H7 (cell line): ENCODE measurements at regions not wholly inside any gene's neighbourhood (a gene's known extent, or its start where the extent isn't known, plus 50 kb on each side); places are given as distances from the start of the nearest gene placed in this dataset.

Experiments used
- DNase-seq: peaks from one replicate; pipeline ENCODE4 v3.0.0; 2012
- H3K27me3 ChIP-seq: 2 replicates; pipeline ENCODE4 v1.6.0; 2011; ENCODE audit warnings: mild to moderate bottlenecking, low read length; ENCODE audit not compliant: control insufficient read depth, insufficient read depth
- H3K36me3 ChIP-seq: replicated peaks from 2 replicates; pipeline ENCODE4 v1.5.1; 2011; ENCODE audit warnings: low read length; ENCODE audit not compliant: control insufficient read depth, insufficient read depth
- H3K4me3 ChIP-seq: 2 replicates; pipeline ENCODE4 v1.5.1; 2011; ENCODE audit warnings: low read depth, mild to moderate bottlenecking, control low read depth, low read length, moderate library complexity; ENCODE audit not compliant: insufficient read depth

GRCh38 chr13:53788286-53788685 lies 759.7 kb downstream of the OLFM4 start:
- H3K36me3 ChIP-seq: no peaks in the 10 kb centered on the region
- DNase-seq: no peak

GRCh38 chr13:53800011-53800410 lies 771.4 kb downstream of the OLFM4 start:
- Histone ChIP-seq H3K36me3 (no peaks in the 10 kb centered on the region), H3K27me3 (no peaks in the 10 kb centered on the region), H3K4me3 (no peak overlapping the region)
- no peak for DNase-seq

More at GRCh38 chr13:53788286-53788685, 759.7 kb downstream of the OLFM4 start:
- no peak overlapping the region for H3K4me3 ChIP-seq
- no peaks in the 10 kb centered on the region; the same call in 1 of the 2 replicates for H3K27me3 ChIP-seq

- Histone ChIP-seq H3K27me3 (no peaks in the 10 kb centered on the region), H3K4me3 (no peak overlapping the region), H3K36me3 (no peaks in the 10 kb centered on the region)
- DNase-seq: no peak
Observed at GRCh38 chr13:53807251-53807834, 778.7 kb downstream of the OLFM4 start.

- DNase-seq: no peak
- H3K4me3 ChIP-seq: no peak overlapping the region
- no peaks in the 10 kb centered on the region for H3K27me3 ChIP-seq
- H3K36me3 ChIP-seq: no peaks in the 10 kb centered on the region
Observed at GRCh38 chr13:53821632-53822031, 793.0 kb downstream of the OLFM4 start.

GRCh38 chr13:53822136-53822535 lies 793.5 kb downstream of the OLFM4 start:
- no peak for DNase-seq
- no peak overlapping the region for H3K4me3 ChIP-seq
- no peaks in the 10 kb centered on the region for H3K27me3 ChIP-seq
- H3K36me3 ChIP-seq: no peaks in the 10 kb centered on the region

- Histone ChIP-seq H3K36me3 (no peaks in the 10 kb centered on the region), H3K27me3 (no peaks in the 10 kb centered on the region), H3K4me3 (no peak overlapping the region)
- no peak for DNase-seq
Observed at GRCh38 chr13:53839461-53839860, 810.8 kb downstream of the OLFM4 start.

GRCh38 chr13:53844473-53845146 lies 816.0 kb downstream of the OLFM4 start:
- no peaks in the 10 kb centered on the region for H3K36me3 ChIP-seq
- no peak for DNase-seq

GRCh38 chr13:53847502-53847901 lies 818.9 kb downstream of the OLFM4 start:
- Histone ChIP-seq H3K27me3 (no peaks in the 10 kb centered on the region), H3K36me3 (no peaks in the 10 kb centered on the region), H3K4me3 (no peak overlapping the region)
- no peak for DNase-seq

More at GRCh38 chr13:53844473-53845146, 816.0 kb downstream of the OLFM4 start:
- Histone ChIP-seq H3K4me3 (no peak overlapping the region), H3K27me3 (no peaks in the 10 kb centered on the region)

- DNase-seq: no peak
Observed at GRCh38 chr13:53848366-53848961, 819.9 kb downstream of the OLFM4 start.

GRCh38 chr13:53854321-53854720 lies 825.7 kb downstream of the OLFM4 start:
- H3K36me3 ChIP-seq: no peaks in the 10 kb centered on the region
- no peak overlapping the region for H3K4me3 ChIP-seq
- DNase-seq: no peak
- H3K27me3 ChIP-seq: no peaks in the 10 kb centered on the region

More at GRCh38 chr13:53848366-53848961, 819.9 kb downstream of the OLFM4 start:
- Histone ChIP-seq H3K27me3 (no peaks in the 10 kb centered on the region), H3K4me3 (no peak overlapping the region), H3K36me3 (no peaks in the 10 kb centered on the region)

- no peaks in the 10 kb centered on the region for H3K27me3 ChIP-seq
- no peak overlapping the region for H3K4me3 ChIP-seq
- DNase-seq: no peak
- no peaks in the 10 kb centered on the region for H3K36me3 ChIP-seq
Observed at GRCh38 chr13:53856573-53857195, 828.1 kb downstream of the OLFM4 start.

GRCh38 chr13:53863520-53863919 lies 834.9 kb downstream of the OLFM4 start:
- no peak overlapping the region for H3K4me3 ChIP-seq
- no peak for DNase-seq
- H3K36me3 ChIP-seq: no peaks in the 10 kb centered on the region
- H3K27me3 ChIP-seq: no peaks in the 10 kb centered on the region

GRCh38 chr13:53873558-53873957 lies 844.9 kb downstream of the OLFM4 start:
- Histone ChIP-seq H3K27me3 (no peaks in the 10 kb centered on the region), H3K36me3 (no peaks in the 10 kb centered on the region), H3K4me3 (no peak overlapping the region)
- DNase-seq: peak; percentile 52

- Histone ChIP-seq H3K4me3 (no peak overlapping the region), H3K27me3 (no peaks in the 10 kb centered on the region), H3K36me3 (no peaks in the 10 kb centered on the region)
- no peak for DNase-seq
Observed at GRCh38 chr13:53878861-53879260, 850.2 kb downstream of the OLFM4 start.

GRCh38 chr13:53885997-53886396 lies 857.4 kb downstream of the OLFM4 start:
- H3K27me3 ChIP-seq: no peaks in the 10 kb centered on the region
- no peaks in the 10 kb centered on the region for H3K36me3 ChIP-seq
- H3K4me3 ChIP-seq: no peak overlapping the region
- no peak for DNase-seq
